ENCODE measurements at regions not wholly inside any gene's neighbourhood (a gene's known extent, or its start where the extent isn't known, plus 50 kb on each side); places are given as distances from the start of the nearest gene placed in this dataset.

DNA sequence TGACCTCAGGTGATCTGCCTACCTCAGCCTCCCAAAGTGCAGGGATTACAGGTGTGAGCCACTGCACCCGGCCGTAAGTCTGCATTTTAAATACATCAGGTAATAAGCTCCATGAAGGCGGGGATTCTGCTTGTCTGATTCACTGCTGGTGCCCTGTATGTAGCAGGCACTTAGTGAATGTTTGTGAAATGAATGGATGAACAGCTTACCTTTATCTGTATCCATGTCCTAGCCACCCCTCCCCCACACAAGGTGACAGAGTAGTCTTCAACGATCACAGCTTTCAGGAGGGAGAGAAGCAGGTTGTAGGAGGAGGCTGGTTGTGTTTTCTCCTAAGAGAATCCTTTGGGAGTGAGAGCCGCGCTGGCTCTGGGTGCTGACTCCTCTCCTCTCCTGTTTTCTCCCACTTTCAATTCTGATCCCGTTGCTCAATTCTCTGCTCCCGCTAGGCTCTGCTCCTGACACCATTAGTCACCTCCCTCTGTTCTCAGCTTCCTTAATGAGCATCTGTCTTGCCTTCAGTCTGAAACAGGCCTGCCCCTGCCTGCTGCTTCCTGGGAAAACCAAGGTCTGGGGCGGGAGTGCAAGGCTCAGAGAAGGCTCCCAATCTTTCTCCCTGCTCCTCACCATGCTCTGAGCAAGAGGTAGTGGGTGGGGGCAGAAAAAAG is 88.8 kb upstream of the CTNNA1 start:
- DNase-seq, result no peak

DNA sequence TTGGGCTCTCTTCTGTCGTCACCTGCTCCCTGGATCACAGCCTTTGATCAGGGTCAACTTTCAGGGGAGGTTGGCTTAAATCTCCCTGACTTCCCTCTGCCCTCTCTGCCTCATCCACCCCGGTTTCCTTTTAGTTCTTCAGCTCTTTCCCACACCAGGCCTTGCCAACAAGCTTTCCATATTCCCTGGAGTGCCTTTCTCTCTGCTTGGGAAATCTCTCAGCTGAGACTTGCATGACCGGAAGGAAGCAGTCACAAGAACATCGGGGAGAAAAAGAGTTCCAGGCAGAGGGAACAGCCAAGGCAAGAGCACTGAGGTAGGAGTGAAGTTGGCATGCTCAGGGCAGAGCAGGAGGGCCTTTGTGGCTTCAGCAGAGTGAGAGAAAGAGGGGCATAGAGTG is 88.4 kb upstream of the HSPA9 start:
- DNase-seq, result no peak

DNA sequence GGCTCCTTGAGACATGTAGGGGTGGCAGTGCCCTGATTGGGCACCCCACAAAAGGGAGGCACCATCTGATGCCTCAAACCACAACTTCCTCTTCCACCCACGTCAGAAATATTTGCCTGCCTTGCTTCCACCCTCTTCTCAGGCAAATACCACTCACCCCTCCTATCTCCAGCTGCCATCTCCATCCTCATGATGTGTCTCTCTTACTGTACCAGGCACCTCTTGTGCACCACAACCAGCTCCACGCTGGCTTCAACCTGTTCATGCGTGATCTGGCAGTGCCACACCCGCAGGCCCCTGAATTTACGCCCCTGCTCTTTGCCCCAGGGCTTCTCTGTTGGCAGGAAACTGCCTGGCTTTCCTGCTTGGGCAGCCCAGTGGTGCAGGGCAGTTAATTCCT is 87.8 kb upstream of the HSPA9 start:
- DNase-seq, result peak; percentile 20

DNA sequence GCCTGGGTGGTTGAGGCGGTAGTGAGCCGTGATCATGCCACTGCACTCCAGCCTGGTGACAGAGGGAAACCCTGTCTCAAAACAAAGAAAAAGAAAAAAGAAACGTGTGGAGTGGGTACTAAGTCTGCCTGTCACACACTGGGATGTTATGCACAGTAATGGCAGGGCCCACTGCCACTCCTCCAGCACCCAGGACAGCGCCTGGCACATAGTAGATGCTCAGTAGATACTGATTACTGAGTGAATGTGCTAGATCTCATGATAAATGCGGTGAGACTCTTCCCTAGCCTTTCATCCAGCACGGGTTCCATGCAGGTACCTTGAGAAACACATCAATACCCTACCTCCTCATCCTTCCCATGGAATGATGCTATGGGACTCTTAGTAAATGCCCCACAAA is 87.4 kb upstream of the HSPA9 start:
- DNase-seq, result peak; percentile 55

DNA sequence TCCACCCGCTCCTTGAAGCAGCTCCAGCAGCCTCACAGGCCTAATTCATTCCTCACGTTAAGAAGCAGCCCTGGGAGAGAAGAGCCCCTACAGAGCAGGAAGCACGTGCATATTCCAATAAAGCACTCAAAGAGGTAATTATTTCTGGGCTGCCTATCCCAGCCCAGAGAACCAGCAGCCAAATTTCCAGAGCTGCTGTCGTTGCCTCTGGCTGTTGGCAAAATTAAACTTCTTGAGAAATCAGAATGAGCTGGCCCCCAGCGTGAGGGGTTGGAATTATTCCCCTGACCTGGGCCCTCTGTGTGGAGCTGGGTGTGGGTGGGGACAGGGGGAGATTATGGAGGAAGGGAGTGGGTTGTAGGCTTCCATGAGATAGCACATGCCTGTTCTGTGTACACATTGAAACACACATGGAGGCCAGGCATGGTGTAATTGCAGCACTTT is 86.8 kb upstream of the HSPA9 start:
- DNase-seq, result no peak

DNA sequence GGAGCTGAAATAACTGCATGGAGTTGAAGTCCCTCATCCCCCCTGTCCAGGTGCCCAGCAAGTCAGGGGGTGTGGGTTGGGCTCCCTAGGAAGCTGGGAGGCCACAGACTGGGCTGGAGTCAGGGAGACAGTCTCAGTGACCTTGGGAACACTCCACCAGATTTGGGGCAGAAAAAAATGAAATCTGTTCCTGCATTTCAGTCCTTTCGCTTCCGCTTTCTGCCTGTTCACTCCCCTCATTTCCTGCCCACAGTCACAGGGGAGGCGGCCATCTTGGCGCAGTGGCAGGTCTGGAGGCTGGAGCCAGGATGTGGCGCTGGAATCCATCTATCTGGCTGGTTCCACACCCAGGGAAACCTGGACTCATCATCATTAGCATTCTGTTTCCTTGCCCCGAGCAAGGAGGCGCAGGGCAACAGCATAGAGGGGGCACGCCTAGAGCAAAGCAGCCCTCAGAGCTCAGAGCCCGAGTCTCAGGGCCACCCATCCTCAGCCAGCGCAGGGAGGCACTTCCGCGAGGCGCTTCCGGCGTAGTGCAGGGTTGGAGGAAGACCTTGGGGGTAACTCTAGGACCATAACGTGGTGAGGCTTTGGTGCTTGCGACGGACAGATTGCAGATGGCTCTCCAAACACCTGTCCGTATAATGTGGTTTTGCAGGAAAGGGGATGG is 86.2 kb upstream of the HSPA9 start:
- no peak for DNase-seq

DNA sequence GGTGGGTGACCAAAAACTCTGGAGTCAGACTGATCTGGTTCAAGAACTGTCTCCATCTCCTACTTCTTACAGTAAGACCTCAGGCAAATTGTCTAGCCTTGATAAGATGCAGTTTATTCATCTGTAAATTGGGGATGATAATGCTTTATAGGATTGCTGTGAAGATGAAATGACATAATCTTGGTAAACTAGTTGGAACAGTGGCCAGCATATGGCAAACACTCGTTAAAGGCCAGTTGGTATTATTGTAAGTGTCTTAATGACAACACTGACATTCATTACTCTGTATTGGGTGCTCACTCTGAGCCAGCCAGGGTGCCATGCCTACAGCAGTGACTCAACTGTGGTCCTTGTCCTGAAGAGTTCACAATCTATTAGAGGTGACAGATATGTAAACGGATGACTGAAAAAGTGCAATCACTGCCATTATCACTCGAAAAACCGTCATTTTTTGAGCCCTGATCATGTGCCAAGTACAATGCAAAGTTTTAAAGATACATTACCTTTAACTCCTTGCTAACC is 84.9 kb upstream of the HSPA9 start:
- no peak for DNase-seq

DNA sequence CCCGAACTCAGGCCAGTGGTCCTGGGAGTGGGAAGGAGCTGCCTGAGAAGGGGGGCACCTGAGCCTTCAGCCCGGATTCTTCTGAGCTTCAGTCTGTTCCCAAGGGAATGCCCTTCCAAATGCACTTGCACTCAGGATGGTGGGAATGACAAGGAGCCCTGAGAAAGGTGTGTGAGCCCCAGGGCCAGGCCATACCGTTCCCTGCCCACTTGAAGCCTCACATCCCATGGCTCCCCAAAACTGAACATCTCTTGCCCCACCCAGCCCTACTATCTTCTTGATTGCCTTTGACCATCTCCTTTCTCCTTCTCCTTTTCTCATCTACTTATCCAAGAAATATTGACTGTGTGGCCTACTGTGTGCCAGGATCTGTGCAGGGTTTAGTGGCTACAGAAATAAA is 84.4 kb upstream of the HSPA9 start:
- DNase-seq, result no peak

DNA sequence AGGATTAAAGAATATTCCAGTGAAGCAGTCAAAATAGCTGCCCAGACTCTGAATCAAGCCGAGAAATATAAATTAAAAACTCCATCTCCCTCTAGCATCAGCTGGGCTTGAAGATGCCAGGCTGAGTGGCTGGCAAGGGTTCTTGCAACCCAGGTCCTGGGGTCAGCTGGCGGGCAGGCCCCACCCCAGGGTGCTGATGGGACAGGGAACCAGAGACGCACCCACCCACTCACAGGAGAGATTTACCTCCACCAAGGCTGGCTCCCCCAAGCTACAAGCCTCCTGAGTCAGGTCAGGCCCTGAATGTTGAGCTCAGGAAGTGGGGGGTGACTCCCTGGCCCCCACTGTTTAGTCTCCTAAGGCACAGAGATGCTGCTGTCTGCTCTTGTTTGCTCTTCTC is 83.9 kb upstream of the HSPA9 start:
- DNase-seq, result no peak

DNA sequence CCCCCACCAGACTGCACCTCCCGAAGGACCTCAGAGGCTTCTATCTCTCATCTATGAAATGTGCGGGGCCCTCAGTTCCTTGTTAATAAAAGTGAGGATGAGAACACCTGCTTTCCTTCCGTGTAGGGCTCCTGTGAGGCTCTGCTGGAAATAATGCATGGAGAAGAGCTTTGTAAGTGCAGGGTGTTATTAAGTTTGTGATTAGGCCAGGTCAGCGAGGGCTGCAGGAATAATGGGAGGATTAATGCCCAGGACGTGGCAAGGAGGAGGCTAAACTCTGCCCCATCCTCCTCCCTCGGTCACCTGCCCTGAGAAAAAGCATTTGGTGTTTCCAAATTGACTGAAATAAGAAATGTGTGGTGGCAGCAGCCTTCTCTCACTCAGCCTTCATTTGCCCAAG is 83.5 kb upstream of the HSPA9 start:
- DNase-seq, result no peak

DNA sequence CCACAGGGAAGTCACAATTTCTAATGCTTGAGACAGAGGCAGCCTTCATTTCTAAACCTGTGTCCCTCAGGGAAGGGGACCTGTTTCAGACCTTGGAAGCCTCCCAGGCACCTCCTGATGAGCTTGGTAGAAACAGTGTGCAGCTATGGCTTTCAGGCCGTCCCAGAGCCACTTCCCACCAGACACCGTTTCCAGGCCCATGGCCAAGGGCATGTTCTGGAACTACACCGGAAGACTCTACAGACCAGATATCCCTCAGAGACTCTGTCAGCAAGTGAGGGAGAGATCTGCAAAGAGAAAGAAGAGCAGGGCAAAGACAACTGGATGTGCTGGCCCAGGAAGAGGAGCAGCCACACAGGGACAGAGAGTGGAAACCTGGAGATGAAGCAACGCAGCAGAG is 82.2 kb upstream of the HSPA9 start:
- DNase-seq, result no peak

DNA sequence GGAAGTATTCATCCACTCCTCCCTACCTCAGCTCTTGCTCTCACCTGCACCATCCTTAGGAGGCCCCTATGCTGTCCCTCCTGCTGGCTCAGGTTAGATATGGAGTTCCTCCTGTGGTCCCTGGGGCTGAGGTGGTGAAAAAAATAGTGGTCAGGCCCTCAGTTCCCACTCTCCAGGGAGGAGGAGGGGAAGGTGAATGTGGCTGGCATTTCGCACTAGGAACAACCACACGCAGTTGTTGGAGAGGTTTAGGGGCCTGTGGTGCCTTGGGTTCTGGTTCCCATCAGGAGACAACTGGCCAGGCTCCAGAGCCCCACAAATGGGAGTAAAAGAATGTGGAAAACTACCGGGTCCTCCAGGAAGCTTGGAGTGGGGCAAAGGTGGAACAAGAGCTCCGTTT is 81.7 kb upstream of the HSPA9 start:
- DNase-seq, result no peak

DNA sequence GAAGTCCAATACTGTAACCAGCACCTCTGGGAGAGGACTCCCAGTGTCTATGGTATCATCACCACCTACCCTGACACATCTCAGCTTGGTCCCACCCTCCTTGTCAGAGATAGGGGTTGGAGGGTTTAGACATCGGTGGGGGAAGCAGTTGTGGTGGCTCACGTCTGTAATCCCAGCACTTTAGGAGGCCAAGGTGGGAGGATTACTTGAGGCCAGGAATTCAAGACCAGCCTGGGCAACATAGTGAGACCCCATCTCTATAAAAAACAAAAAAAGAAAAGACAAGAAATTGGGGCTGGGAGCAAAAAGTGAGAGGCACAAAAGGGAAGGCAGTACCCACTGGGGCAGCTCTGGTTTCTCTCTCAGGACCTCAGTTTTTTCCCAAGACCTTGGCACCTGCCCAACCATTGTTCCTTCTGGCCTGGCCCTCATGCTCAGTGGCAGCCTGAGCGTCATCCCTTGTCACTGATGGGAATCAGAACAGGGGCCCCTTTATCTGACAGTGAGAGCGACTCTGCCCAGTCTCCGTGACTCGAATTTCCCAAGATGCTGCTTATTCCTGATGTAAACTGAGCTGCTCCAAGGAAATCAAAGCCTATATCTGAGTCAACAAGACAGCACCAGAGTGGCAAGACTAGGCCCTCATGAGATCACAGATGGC is 80.5 kb upstream of the HSPA9 start:
- no peak for DNase-seq

DNA sequence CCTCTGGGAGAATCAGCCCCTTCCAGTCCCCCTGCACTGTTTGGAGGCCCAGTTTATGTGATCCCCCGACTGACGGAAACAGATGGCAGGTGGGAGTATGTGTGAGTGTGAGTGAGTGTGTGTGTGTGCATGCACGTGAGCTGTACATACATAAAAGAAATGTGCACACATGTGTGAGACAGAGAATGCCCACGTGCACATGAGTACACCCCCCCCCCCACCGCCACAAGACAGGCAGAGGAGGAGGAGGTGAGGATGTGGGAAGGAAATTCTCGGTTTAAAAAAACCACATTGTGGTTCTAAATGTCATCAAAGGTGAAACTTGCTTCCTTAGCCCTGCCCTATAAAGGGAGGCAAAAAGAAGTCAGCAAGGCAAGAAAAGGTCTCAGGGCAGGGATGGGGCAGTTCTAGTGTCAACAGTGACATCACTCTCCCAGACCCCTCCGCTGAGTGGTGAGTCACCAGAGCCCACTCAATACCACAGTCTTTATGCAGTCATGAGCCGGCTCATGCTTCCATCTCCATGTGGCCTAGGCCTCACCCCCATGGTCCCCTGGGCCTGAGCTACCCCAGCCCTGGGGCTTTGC is 79.2 kb upstream of the HSPA9 start:
- DNase-seq, result peak; percentile 76

DNA sequence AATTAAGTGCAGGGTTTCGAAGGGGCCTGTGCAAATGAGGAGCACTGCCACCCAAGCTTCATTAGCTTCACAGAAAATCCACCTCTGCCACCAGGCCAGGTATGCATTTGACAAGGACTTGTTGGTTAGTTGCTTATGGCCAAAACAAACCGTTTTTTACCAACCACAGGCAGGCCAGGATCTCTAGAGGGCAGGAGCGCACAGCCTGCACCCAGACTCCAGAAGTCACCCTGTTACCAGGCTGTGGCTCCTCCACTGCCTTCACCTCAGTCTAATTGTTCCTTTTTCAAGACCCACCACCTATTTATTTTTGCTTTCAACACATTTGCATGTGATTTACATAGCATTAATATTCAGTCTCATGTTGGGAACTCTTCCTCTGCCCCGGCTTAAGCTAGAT is 78.3 kb upstream of the HSPA9 start:
- DNase-seq, result no peak

DNA sequence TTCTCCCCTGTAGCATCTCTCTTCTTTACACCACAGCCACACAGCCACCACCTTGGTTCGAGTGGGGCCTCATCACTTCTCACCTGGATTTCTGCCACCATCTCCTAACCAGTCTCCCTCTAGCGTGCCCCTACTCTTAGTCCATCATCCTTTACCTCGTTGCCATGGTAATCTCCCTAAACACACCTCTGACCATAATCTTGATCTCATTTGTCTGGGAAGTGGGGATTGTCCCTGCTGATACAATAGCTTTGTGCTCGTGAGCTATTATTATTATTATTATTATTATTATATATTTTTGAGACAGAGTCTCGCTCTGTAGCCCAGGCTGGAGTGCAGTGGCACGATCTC is 76.5 kb upstream of the HSPA9 start:
- no peak for DNase-seq

DNA sequence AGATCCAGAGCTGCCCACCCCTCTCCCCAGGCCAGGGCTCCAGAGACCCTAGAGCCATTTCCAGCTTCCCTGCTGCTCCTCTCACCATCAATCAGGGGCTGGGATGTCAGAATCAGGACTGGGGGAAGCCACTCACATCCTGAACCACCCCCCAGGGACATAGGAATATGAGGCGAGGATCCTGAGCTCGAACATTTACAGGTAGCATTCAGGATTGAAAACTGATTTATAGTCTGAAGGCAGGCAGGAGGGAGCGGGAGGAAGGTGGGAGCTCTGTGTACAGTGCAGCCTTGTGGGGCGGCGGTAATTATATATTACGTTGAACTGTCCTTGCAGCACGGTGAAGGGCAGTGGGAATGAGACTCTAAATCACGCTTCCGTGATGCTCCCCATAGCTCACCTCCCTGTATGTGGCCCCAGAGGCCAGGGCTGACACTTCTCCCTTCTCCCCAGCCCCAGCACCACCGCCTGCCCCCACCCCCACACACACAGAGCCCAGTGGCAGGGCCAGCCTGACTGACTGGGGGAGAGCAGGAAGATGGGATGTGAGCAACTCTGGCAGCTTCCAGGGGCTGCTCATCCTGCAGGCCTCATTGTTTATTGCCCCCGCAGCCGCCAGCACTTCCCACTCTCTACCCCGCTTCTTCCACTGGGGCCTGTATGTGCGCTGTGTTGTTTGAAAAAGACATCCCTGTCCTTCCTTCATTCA is 76.0 kb upstream of the HSPA9 start:
- no peak for DNase-seq

DNA sequence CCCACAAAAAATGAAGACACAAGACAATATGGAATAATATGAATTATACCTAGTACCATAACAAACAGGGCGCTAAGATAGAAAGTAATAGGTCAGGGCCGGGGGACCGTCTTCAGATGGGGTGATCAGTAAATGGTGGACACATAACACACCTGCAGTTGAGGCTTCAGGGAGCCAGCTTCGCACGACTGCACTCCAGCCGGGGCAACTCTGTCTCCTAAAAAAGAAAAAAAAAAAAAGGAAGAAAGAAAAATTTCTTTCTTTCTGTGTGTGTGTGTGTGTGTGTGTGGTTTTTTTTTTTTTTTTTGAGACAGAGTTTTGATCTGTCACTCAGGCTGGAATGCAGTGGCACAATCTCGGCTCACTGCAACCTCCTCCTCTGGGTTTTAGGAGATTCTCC is 75.0 kb upstream of the HSPA9 start:
- no peak for DNase-seq

DNA sequence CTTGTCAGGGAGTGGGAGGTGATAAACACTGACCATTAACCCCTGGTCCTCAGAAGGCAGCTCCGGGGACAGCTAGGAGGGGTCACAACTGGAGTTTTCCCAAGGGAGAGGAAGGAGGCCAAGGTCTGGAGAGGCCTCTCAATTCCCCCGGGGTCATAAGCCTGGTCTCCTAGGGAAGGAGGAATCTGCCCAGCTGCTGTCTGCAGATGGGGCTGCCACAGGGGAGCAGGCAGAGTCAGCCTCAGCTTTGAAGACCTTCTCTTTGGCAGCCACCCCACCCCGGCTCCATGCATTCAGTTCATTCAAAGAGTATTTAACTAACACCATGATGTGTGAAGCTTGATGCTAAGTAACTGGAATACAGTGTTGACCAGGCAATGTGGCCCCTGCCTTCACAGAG is 74.6 kb upstream of the HSPA9 start:
- no peak for DNase-seq

DNA sequence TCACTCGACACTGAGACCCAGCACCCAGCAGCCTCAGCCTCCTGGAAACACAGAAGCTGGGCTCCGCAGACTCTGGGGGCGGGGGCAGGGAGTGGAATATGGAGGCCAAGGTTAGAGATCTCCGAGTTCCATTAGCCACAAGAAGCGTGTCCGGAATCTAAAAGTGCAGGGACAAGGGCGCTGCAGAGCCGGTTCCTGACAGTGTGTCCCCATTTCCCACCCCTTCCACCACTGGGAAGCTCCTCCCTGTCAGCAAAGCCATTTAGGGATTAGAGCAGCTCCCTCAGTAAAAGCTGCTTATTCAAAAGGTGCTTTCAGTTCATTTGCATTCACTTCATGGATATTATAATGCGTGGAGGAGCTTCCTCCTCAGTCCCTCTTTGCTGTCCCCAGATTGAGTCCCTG is 74.1 kb upstream of the HSPA9 start:
- DNase-seq, result no peak

DNA sequence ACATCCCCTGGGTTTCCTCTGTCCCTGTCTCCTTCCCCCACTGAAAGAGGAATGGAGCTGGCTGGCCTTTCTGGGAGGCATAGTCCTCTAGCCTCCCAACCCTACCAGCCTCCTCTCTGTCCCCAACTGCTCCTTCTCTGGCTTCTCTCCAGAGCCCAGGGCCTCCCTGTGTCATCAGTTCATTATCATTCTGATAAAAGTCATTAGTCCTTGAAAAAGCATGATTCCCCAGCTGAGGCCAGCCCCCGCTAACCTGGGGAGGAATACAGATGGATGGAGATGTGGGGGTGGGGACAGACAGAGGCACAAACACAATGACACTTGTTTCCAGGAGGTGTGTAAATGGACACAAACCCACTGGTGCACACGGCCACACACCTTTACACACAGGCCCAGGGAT is 73.6 kb upstream of the HSPA9 start:
- no peak for DNase-seq

DNA sequence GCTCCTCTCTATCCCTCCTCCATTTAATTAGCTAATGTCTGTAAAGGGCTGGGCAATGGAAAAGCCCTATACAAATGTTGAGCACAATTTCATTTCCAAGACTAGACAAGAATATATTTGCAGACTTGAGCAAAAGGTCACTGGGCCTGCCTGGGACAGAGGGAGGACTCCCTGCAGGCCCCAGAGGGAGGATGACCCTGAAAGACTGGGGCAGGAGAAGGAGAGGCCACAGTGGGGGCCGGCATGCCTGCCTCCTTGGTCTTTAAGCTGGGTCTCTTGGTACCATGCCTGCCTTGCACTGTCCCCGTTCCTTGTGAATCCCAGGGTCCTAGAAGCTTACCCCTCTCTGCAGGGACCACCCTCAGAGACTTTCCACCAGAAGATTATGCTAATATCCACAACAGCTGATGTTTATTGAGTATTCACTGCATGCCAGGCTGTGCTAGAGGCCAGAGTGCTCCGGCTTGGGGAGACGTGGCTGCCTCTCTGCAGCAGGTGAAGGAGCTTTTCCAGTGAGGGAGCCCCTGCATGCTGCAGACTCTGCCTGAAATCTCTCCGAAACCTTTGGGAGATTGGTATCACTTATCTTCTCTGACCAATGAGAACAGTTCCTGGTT is 72.7 kb upstream of the HSPA9 start:
- DNase-seq, result no peak

DNA sequence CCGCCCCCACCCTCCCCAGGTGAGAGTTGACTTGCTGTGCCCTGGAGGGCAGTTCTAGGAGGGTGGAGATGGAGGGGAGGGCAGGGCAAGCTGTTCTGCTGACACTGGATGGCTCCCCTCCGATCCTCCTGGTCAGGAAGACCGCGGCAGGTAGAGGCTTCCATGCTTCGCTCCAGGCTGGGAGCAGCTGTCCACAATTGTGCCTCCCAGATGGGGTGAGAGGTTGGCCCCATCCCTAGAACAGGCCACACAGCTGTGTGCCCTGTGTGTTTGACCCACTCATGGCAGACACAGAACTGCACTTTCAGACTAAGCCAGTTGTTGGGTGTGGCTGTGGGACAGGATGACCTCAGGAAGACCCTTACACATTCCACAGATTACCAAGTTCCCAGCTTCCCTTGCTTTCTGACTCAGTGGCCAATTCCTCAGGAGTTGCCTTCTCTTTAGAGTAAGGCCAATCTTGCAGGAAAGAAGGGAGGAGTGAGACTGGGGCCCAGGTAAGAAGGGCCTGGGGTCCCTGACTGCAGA is 72.1 kb upstream of the HSPA9 start:
- DNase-seq, result no peak

Data from activated CD4-positive, alpha-beta T cell treated with anti-CD3 and anti-CD28 coated beads for 48 hours (primary cell).